Stimulated activated CD8-positive, alpha-beta memory T cell treated with anti-CD3 and anti-CD28 coated beads, Interleukin-2, amount 100 ng/mL, for 48 hours (primary cell): ENCODE measurements at regions not wholly inside any gene's neighbourhood (a gene's known extent, or its start where the extent isn't known, plus 50 kb on each side); places are given as distances from the start of the nearest gene placed in this dataset.

Experiments used
- DNase-seq, 2 donors: peaks; one replicate each; pipeline ENCODE4 v3.0.0-alpha.2; 2020; ENCODE audit warnings: low read depth in 2 of 2

- DNase-seq: no peak
These were observed 169.0 kb upstream of the IRX6 start for GRCh38 chr16:55154956-55155355.

GRCh38 chr16:55155815-55156214 lies 168.2 kb upstream of the IRX6 start:
- DNase-seq: no peak

GRCh38 chr16:55169780-55170179 lies 154.2 kb upstream of the IRX6 start:
- DNase-seq: no peak

- DNase-seq: no peak
These were observed 152.8 kb upstream of the IRX6 start for GRCh38 chr16:55171241-55171640.

GRCh38 chr16:55175389-55175788 lies 148.6 kb upstream of the IRX6 start:
- no peak for DNase-seq

GRCh38 chr16:55176901-55177300 lies 147.1 kb upstream of the IRX6 start:
- DNase-seq: no peak

- no peak for DNase-seq
These were observed 144.6 kb upstream of the IRX6 start for GRCh38 chr16:55179411-55179810.

GRCh38 chr16:55179852-55180585 lies 144.0 kb upstream of the IRX6 start:
- no peak for DNase-seq

- no peak for DNase-seq
These were observed 140.0 kb upstream of the IRX6 start for GRCh38 chr16:55184052-55184451.

- no peak for DNase-seq
These were observed 139.4 kb upstream of the IRX6 start for GRCh38 chr16:55184619-55185018.

GRCh38 chr16:55189224-55189623 lies 134.8 kb upstream of the IRX6 start:
- DNase-seq: no peak

- no peak for DNase-seq
These were observed 134.0 kb upstream of the IRX6 start for GRCh38 chr16:55189682-55190636.

GRCh38 chr16:55192734-55193133 lies 131.3 kb upstream of the IRX6 start:
- DNase-seq: no peak

GRCh38 chr16:55203570-55203969 lies 120.4 kb upstream of the IRX6 start:
- no peak for DNase-seq

GRCh38 chr16:55204069-55204468 lies 119.9 kb upstream of the IRX6 start:
- DNase-seq: no peak

GRCh38 chr16:55204923-55205322 lies 119.1 kb upstream of the IRX6 start:
- no peak for DNase-seq

GRCh38 chr16:55207693-55208428 lies 116.1 kb upstream of the IRX6 start:
- no peak for DNase-seq

GRCh38 chr16:55209626-55210025 lies 114.4 kb upstream of the IRX6 start:
- no peak for DNase-seq

GRCh38 chr16:55212791-55213190 lies 111.2 kb upstream of the IRX6 start:
- DNase-seq: no peak

- no peak for DNase-seq
These were observed 109.6 kb upstream of the IRX6 start for GRCh38 chr16:55214412-55214811.

- no peak for DNase-seq
These were observed 109.0 kb upstream of the IRX6 start for GRCh38 chr16:55214974-55215494.

GRCh38 chr16:55217392-55217791 lies 106.6 kb upstream of the IRX6 start:
- DNase-seq: no peak
